HG03196 (cell line): ENCODE measurements at regions not wholly inside any gene's neighbourhood (a gene's known extent, or its start where the extent isn't known, plus 50 kb on each side); places are given as distances from the start of the nearest gene placed in this dataset.

Experiments used
- ATAC-seq: cut with Tn5 transposase; IDR thresholded peaks from one replicate; pipeline ENCODE4 v1.9.1; 2021; ENCODE audit not compliant: unreplicated experiment

- ATAC-seq = no peak
These were observed 359.1 kb upstream of the SEMA3A start for GRCh38 chr7:84553711-84554110.

GRCh38 chr7:84549409-84549808 is 354.8 kb upstream of the SEMA3A start:
- ATAC-seq = no peak

GRCh38 chr7:84548366-84549365 is 354.1 kb upstream of the SEMA3A start:
- no peak for ATAC-seq

GRCh38 chr7:84547331-84547730 is 352.7 kb upstream of the SEMA3A start:
- ATAC-seq = no peak

GRCh38 chr7:84546403-84546802 is 351.8 kb upstream of the SEMA3A start:
- ATAC-seq = no peak

GRCh38 chr7:84538268-84538667 is 343.7 kb upstream of the SEMA3A start:
- ATAC-seq = no peak

- no peak for ATAC-seq
These were observed 341.8 kb upstream of the SEMA3A start for GRCh38 chr7:84536271-84536870.

GRCh38 chr7:84535580-84536270 is 341.1 kb upstream of the SEMA3A start:
- no peak for ATAC-seq

- no peak for ATAC-seq
These were observed 338.6 kb upstream of the SEMA3A start for GRCh38 chr7:84533182-84533581.

GRCh38 chr7:84532196-84532595 is 337.6 kb upstream of the SEMA3A start:
- no peak for ATAC-seq

- ATAC-seq = no peak
These were observed 335.1 kb upstream of the SEMA3A start for GRCh38 chr7:84529480-84530205.

- no peak for ATAC-seq
These were observed 334.3 kb upstream of the SEMA3A start for GRCh38 chr7:84528756-84529479.

- no peak for ATAC-seq
These were observed 330.4 kb upstream of the SEMA3A start for GRCh38 chr7:84524714-84525694.

GRCh38 chr7:84513061-84513460 is 318.5 kb upstream of the SEMA3A start:
- ATAC-seq = no peak

- no peak for ATAC-seq
These were observed 317.5 kb upstream of the SEMA3A start for GRCh38 chr7:84512055-84512454.

GRCh38 chr7:84510505-84510904 is 315.9 kb upstream of the SEMA3A start:
- ATAC-seq = no peak

GRCh38 chr7:84509522-84509921 is 314.9 kb upstream of the SEMA3A start:
- ATAC-seq = no peak

- no peak for ATAC-seq
These were observed 314.0 kb upstream of the SEMA3A start for GRCh38 chr7:84508606-84509005.

- no peak for ATAC-seq
These were observed 312.9 kb upstream of the SEMA3A start for GRCh38 chr7:84507529-84507928.
